ENCODE measurements at regions not wholly inside any gene's neighbourhood (a gene's known extent, or its start where the extent isn't known, plus 50 kb on each side); places are given as distances from the start of the nearest gene placed in this dataset.

- no peak overlapping the region for H3K27ac Mint-ChIP-seq
- H3K4me3 Mint-ChIP-seq, result no peak overlapping the region
- H3K36me3 Mint-ChIP-seq (ENCODE audit: low read depth), result no peaks in the 10 kb centered on the region
- H3K4me1 Mint-ChIP-seq (ENCODE audit: low read depth), result no peaks in the 10 kb centered on the region
- H3K27me3 Mint-ChIP-seq, result peaks cover 4% of the 10 kb centered on the region
- intact Hi-C loops (cut with micrococcal nuclease), result no loop called here
- H3K9me3 Mint-ChIP-seq, result no peaks in the 10 kb centered on the region
These were observed 57.2 kb upstream of the GATA6 start for GRCh38 chr18:22112215-22112614.

- Mint-ChIP-seq H3K9me3 (no peaks in the 10 kb centered on the region), H3K27me3 (peaks cover 4% of the 10 kb centered on the region), H3K4me1 (ENCODE audit: low read depth) (no peaks in the 10 kb centered on the region), H3K27ac (no peak overlapping the region), H3K4me3 (no peak overlapping the region), H3K36me3 (ENCODE audit: low read depth) (no peaks in the 10 kb centered on the region)
- intact Hi-C loops (cut with micrococcal nuclease), result no loop called here
These were observed 56.1 kb upstream of the GATA6 start for GRCh38 chr18:22113144-22113844.

- no peaks in the 10 kb centered on the region for H3K36me3 Mint-ChIP-seq (ENCODE audit: low read depth)
- intact Hi-C loops (cut with micrococcal nuclease), result no loop called here
- H3K4me3 Mint-ChIP-seq, result no peak overlapping the region
- peaks cover 4% of the 10 kb centered on the region for H3K27me3 Mint-ChIP-seq
- no peaks in the 10 kb centered on the region for H3K4me1 Mint-ChIP-seq (ENCODE audit: low read depth)
- no peak overlapping the region for H3K27ac Mint-ChIP-seq
- H3K9me3 Mint-ChIP-seq, result no peaks in the 10 kb centered on the region
These were observed 54.7 kb upstream of the GATA6 start for GRCh38 chr18:22114526-22115321.

GRCh38 chr18:22115573-22115972 is 53.8 kb upstream of the GATA6 start:
- intact Hi-C loops (cut with micrococcal nuclease), result no loop called here
- Mint-ChIP-seq H3K4me1 (ENCODE audit: low read depth) (no peaks in the 10 kb centered on the region), H3K27me3 (peaks cover 4% of the 10 kb centered on the region)

More at GRCh38 chr18:22115573-22115972, 53.8 kb upstream of the GATA6 start:
- no peaks in the 10 kb centered on the region for H3K36me3 Mint-ChIP-seq (ENCODE audit: low read depth)
- H3K4me3 Mint-ChIP-seq, result no peak overlapping the region
- H3K27ac Mint-ChIP-seq, result no peak overlapping the region
- no peaks in the 10 kb centered on the region for H3K9me3 Mint-ChIP-seq
